ENCODE measurements at regions not wholly inside any gene's neighbourhood (a gene's known extent, or its start where the extent isn't known, plus 50 kb on each side); places are given as distances from the start of the nearest gene placed in this dataset.

GRCh38 chr10:44034946-44035345, 350.0 kb downstream of the CXCL12 start:
- ChIA-PET CTCF (no interaction called here), POLR2A (no interaction called here)
- H3K27me3 ChIP-seq (ENCODE audit: control insufficient read depth, insufficient read depth, low read length) = no peaks in the 10 kb centered on the region; the same call in 1 of the 2 replicates
- no TSS peak for BruUV-seq (replicated peaks)
- H3K27ac ChIP-seq (ENCODE audit: low read length) = no peak overlapping the region
- H3K36me3 ChIP-seq (ENCODE audit: control insufficient read depth, insufficient read depth, low read length) = no peaks in the 10 kb centered on the region
- H3K4me1 ChIP-seq (ENCODE audit: control insufficient read depth, insufficient read depth, low read length) = no peaks in the 10 kb centered on the region
- ATAC-seq = no peak
- TF ChIP-seq CTCF (IDR thresholded peaks at IDR 0.05) (no peak), REST (IDR thresholded peaks at IDR 0.05; ENCODE audit: insufficient read depth in 1 of 2, low read depth in 2 of 2, low read length in 1 of 2) (no peak), TCF7L2 (IDR thresholded peaks at IDR 0.05; ENCODE audit: low read depth, low read length) (no peak), SIN3A (IDR thresholded peaks at IDR 0.05; ENCODE audit: borderline replicate concordance, insufficient read depth, low read depth, low read length) (no peak), POLR2AphosphoS5 (IDR thresholded peaks at IDR 0.05; ENCODE audit: low read depth, low read length) (no peak)
- in situ Hi-C loops (cut with HindIII; ENCODE audit: low pct_unique_long_range_greater_than_20kb, low sequenced_read_pairs) (no loop called here), intact Hi-C loops (cut with micrococcal nuclease; ENCODE audit: unreplicated experiment) (no loop called here)
- no peak overlapping the region for H3K4me3 ChIP-seq (ENCODE audit: low read depth in 2 of 2, low read length in 2 of 2)
- no peak for DNase-seq (ENCODE audit: low read depth, low spot score)
- no peaks in the 10 kb centered on the region for H3K9me3 ChIP-seq (ENCODE audit: control insufficient read depth, insufficient read depth, low read depth, low read length)

GRCh38 chr10:44033008-44033407, 351.9 kb downstream of the CXCL12 start:
- Histone ChIP-seq H3K9me3 (ENCODE audit: control insufficient read depth, insufficient read depth, low read depth, low read length) (no peaks in the 10 kb centered on the region), H3K27ac (ENCODE audit: low read length) (no peak overlapping the region), H3K36me3 (ENCODE audit: control insufficient read depth, insufficient read depth, low read length) (no peaks in the 10 kb centered on the region), H3K27me3 (ENCODE audit: control insufficient read depth, insufficient read depth, low read length) (no peaks in the 10 kb centered on the region), H3K4me3 (ENCODE audit: low read depth in 2 of 2, low read length in 2 of 2) (no peak overlapping the region), H3K4me1 (ENCODE audit: control insufficient read depth, insufficient read depth, low read length) (no peaks in the 10 kb centered on the region)
- intact Hi-C loops (cut with micrococcal nuclease; ENCODE audit: unreplicated experiment) (no loop called here), in situ Hi-C loops (cut with HindIII; ENCODE audit: low pct_unique_long_range_greater_than_20kb, low sequenced_read_pairs) (no loop called here)
- POLR2A ChIA-PET = no interaction called here
- no TSS peak for BruUV-seq (replicated peaks)
- CTCF ChIA-PET = no interaction called here
- ATAC-seq (no peak), DNase-seq (ENCODE audit: low read depth, low spot score) (no peak)
- TF ChIP-seq SIN3A (IDR thresholded peaks at IDR 0.05; ENCODE audit: borderline replicate concordance, insufficient read depth, low read depth, low read length) = no peak
- TF ChIP-seq CTCF (IDR thresholded peaks at IDR 0.05) = no peak
- TF ChIP-seq POLR2AphosphoS5 (IDR thresholded peaks at IDR 0.05; ENCODE audit: low read depth, low read length) = no peak
- no peak for TF ChIP-seq REST (IDR thresholded peaks at IDR 0.05; ENCODE audit: insufficient read depth in 1 of 2, low read depth in 2 of 2, low read length in 1 of 2)
- TF ChIP-seq TCF7L2 (IDR thresholded peaks at IDR 0.05; ENCODE audit: low read depth, low read length) = no peak
